Endodermal cell (in vitro differentiated cells): ENCODE measurements at regions not wholly inside any gene's neighbourhood (a gene's known extent, or its start where the extent isn't known, plus 50 kb on each side); places are given as distances from the start of the nearest gene placed in this dataset.

ENCODE experiments used
- DNase-seq: peaks from one replicate; pipeline ENCODE4 v3.0.0-alpha.2; 2017
- H3K27ac ChIP-seq: 2 replicates; pipeline ENCODE4 v1.5.1; 2013; ENCODE audit warnings: mild to moderate bottlenecking, low read depth, low read length, moderate library complexity
- H3K27me3 ChIP-seq: 2 replicates; pipeline ENCODE4 v1.6.1; 2013; ENCODE audit warnings: mild to moderate bottlenecking, low read length, moderate library complexity; ENCODE audit not compliant: insufficient read depth, control insufficient read depth, poor library complexity, severe bottlenecking
- H3K36me3 ChIP-seq: 2 replicates; pipeline ENCODE4 v1.7.0; 2013; ENCODE audit warnings: mild to moderate bottlenecking, low read length, moderate library complexity; ENCODE audit not compliant: control insufficient read depth, insufficient read depth
- H3K4me1 ChIP-seq: one replicate; pipeline ENCODE4 v1.7.0; 2013; ENCODE audit warnings: low read length; ENCODE audit not compliant: control insufficient read depth, insufficient read depth
- H3K4me3 ChIP-seq: 2 replicates; pipeline ENCODE4 v1.5.1; 2013; ENCODE audit warnings: mild to moderate bottlenecking, low read length, moderate library complexity
- H3K9ac ChIP-seq: 2 replicates; pipeline ENCODE4 v1.6.1; 2013; ENCODE audit warnings: mild to moderate bottlenecking, low read length, moderate library complexity; ENCODE audit not compliant: poor library complexity, severe bottlenecking; ENCODE audit errors: extremely low read depth
- H3K9me3 ChIP-seq: 2 replicates; pipeline ENCODE4 v1.6.1; 2013; ENCODE audit warnings: mild to moderate bottlenecking, low read length, moderate library complexity; ENCODE audit not compliant: control insufficient read depth
- H3K27ac Mint-ChIP-seq: 2 replicates; pipeline ENCODE4 v1.8.0; 2020; ENCODE audit warnings: mixed read lengths
- H3K27me3 Mint-ChIP-seq: 2 replicates; pipeline ENCODE4 v1.8.0; 2021; ENCODE audit warnings: mild to moderate bottlenecking, mixed read lengths; ENCODE audit not compliant: insufficient read depth
- H3K36me3 Mint-ChIP-seq: 2 replicates; pipeline ENCODE4 v1.8.0; 2020; ENCODE audit warnings: low read depth, mixed read lengths
- H3K4me1 Mint-ChIP-seq: 2 replicates; pipeline ENCODE4 v1.8.0; 2020; ENCODE audit warnings: mixed read lengths
- H3K4me3 Mint-ChIP-seq: 2 replicates; pipeline ENCODE4 v1.8.0; 2020; ENCODE audit warnings: mild to moderate bottlenecking, moderate library complexity, mixed read lengths
- H3K9me3 Mint-ChIP-seq: 2 replicates; pipeline ENCODE4 v1.8.0; 2020; ENCODE audit warnings: mild to moderate bottlenecking, mixed read lengths
- whole genome bisulfite sequencing, 2 experiments: methylation state at CpG; one replicate each; pipeline versions ENCODE4 v1.1.5 to v1.1.7; 2013; ENCODE audit warnings: missing lambda C conversion rate in 2 of 2, mixed read lengths in 1 of 2; ENCODE audit not compliant: insufficient coverage in 1 of 2, insufficient read length in 1 of 2; 5-methylcytosine and 5-hydroxymethylcytosine counted together
- TF ChIP-seq, protein P1 (sequence below): fragments of 200-600 bp; sonication (generic); conservative IDR thresholded peaks from 2 replicates; pipeline ENCODE4 v1.5.0; 2021; ENCODE audit warnings: antibody characterized with exemption, mild to moderate bottlenecking

DNA sequence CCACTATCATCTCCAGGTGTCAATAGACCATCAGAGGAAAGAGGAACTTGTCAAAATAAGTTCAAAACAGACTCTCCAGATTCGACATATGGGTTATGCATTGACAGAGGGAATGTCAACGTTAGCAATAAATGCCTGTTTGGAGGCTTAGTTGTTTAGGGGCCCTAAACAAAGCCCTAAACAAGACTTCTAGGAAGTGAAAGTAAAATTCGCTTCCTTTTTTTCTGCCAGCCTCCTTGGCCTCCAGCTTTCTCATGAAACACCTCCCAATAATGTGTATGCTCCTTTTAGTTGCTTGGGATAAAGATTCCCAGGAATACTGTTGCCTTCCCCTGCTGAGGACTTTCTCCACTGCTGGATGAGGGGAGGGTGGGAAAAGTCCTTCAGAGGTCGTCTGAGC lies 70.9 kb upstream of the ARNT2 start:
- H3K4me1 ChIP-seq = no peaks in the 10 kb centered on the region
- no peak overlapping the region for H3K27ac ChIP-seq
- Mint-ChIP-seq H3K4me3 (no peak overlapping the region), H3K4me1 (no peaks in the 10 kb centered on the region), H3K9me3 (no peaks in the 10 kb centered on the region), H3K27me3 (peaks cover 6% of the 10 kb centered on the region), H3K27ac (no peak overlapping the region), H3K36me3 (no peaks in the 10 kb centered on the region)
- no peak overlapping the region for H3K9ac ChIP-seq
- H3K27me3 ChIP-seq = no peaks in the 10 kb centered on the region
- no peak for DNase-seq
- no peaks in the 10 kb centered on the region for H3K9me3 ChIP-seq
- no peaks in the 10 kb centered on the region for H3K36me3 ChIP-seq
- WGBS, 2 experiments = 86 to 88% methylated on average over 3 to 4 of the region's 4 CpGs
- no peak overlapping the region for H3K4me3 ChIP-seq
- TF ChIP-seq, protein P1, sequence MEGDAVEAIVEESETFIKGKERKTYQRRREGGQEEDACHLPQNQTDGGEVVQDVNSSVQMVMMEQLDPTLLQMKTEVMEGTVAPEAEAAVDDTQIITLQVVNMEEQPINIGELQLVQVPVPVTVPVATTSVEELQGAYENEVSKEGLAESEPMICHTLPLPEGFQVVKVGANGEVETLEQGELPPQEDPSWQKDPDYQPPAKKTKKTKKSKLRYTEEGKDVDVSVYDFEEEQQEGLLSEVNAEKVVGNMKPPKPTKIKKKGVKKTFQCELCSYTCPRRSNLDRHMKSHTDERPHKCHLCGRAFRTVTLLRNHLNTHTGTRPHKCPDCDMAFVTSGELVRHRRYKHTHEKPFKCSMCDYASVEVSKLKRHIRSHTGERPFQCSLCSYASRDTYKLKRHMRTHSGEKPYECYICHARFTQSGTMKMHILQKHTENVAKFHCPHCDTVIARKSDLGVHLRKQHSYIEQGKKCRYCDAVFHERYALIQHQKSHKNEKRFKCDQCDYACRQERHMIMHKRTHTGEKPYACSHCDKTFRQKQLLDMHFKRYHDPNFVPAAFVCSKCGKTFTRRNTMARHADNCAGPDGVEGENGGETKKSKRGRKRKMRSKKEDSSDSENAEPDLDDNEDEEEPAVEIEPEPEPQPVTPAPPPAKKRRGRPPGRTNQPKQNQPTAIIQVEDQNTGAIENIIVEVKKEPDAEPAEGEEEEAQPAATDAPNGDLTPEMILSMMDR = no peak

DNA sequence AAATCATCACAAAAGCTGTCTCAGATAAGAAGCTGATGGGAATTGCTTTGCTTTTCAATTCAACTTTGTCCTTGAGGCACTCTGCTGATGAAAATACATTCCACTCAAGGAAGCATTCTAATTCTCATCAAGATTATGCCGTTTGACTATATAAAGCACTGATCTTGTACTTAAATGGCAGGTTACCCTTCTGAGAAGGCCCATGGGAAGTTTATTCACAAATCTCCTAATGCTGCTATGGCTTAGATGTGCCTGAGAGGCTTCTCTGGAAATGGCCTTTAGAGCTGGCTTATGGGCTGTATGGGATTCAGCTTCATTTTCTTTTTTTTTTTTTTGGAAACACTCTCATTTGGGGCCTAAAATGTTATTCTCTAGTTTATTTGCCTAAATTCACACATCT lies 69.7 kb upstream of the ARNT2 start:
- H3K27me3 Mint-ChIP-seq = peaks cover 6% of the 10 kb centered on the region
- Histone ChIP-seq H3K4me3 (no peak overlapping the region), H3K27ac (no peak overlapping the region), H3K27me3 (no peaks in the 10 kb centered on the region), H3K9ac (no peak overlapping the region), H3K4me1 (no peaks in the 10 kb centered on the region), H3K9me3 (no peaks in the 10 kb centered on the region), H3K36me3 (no peaks in the 10 kb centered on the region)
- H3K4me1 Mint-ChIP-seq = no peaks in the 10 kb centered on the region
- no peak overlapping the region for H3K27ac Mint-ChIP-seq
- H3K4me3 Mint-ChIP-seq = no peak overlapping the region
- no peaks in the 10 kb centered on the region for H3K9me3 Mint-ChIP-seq
- TF ChIP-seq, protein P1 = no peak
- H3K36me3 Mint-ChIP-seq = no peaks in the 10 kb centered on the region
- 93 to 100% methylated on average over 1 of the region's 1 CpG for WGBS, 2 experiments
- no peak for DNase-seq

DNA sequence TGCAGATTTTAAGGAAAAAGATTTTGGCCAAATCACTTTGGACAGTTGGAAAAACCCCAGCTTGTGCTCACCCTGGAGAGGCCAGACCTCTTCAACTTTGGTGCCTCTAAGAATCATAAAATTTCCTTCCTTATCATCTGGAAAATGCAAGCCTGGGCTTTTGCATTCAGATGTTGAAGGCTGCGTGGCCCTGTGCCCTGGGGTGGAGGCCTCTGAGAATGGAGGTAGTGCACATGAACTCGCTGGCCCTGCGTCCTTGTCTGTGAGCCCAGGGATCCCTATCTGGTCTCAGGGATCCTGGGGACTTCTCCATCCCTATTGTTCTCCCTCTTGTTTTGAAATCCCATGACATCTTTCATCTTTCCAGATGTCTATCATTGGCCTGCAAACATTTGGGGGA lies 64.6 kb upstream of the ARNT2 start:
- no peaks in the 10 kb centered on the region for H3K4me1 ChIP-seq
- no peak overlapping the region for H3K4me3 ChIP-seq
- DNase-seq = no peak
- no peak overlapping the region for H3K9ac ChIP-seq
- H3K9me3 ChIP-seq = no peaks in the 10 kb centered on the region
- Mint-ChIP-seq H3K9me3 (no peaks in the 10 kb centered on the region), H3K27ac (no peak overlapping the region), H3K4me1 (no peaks in the 10 kb centered on the region), H3K36me3 (no peaks in the 10 kb centered on the region), H3K4me3 (no peak overlapping the region), H3K27me3 (peaks cover 7% of the 10 kb centered on the region)
- no peaks in the 10 kb centered on the region for H3K27me3 ChIP-seq
- H3K36me3 ChIP-seq = no peaks in the 10 kb centered on the region
- H3K27ac ChIP-seq = no peak overlapping the region
- TF ChIP-seq, protein P1 = no peak
- WGBS, 2 experiments = 94% methylated on average over 3 of the region's 3 CpGs
